ENCODE measurements at regions not wholly inside any gene's neighbourhood (a gene's known extent, or its start where the extent isn't known, plus 50 kb on each side); places are given as distances from the start of the nearest gene placed in this dataset.
"Not testable (repeated sequence)": the region's sequence is repeated elsewhere in the genome, so short reads cannot be mapped to it uniquely, and the experiment has no call there.

DNA sequence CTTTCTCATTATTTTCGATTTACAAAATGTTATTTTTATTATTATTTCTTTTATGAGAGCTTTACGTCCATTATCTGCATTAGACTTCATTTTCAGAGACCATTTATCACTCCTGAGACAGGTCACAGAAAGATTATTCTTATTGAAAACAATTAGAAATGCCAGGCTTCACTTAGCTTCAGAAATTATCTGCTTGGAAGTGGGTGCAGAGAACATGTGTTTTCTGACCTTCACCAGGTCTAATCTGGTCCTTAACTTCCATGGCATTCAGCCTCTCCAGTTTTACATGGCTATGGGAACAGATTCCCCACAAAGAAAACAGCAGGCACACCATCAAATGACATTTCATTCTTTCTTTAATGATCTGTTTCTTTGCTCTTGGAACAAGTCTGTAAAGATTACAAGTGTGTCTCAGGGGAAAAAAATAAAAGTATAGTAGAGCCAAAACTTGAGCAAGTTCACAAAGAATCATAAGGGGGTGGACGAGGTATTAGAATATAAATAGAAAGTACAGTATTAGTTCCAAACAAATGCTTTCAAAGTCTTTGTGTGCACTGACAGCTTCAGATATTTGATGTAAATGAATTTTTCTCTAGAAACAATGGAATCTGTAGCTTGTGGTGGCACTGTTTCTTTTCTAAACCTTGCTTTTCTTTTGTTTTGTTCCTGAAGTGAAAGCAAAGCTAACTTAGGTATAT, 294.2 kb upstream of the MEIS2 start:
- DNase-seq (ENCODE audit: low read depth): no peak
- TF ChIP-seq, protein P1, sequence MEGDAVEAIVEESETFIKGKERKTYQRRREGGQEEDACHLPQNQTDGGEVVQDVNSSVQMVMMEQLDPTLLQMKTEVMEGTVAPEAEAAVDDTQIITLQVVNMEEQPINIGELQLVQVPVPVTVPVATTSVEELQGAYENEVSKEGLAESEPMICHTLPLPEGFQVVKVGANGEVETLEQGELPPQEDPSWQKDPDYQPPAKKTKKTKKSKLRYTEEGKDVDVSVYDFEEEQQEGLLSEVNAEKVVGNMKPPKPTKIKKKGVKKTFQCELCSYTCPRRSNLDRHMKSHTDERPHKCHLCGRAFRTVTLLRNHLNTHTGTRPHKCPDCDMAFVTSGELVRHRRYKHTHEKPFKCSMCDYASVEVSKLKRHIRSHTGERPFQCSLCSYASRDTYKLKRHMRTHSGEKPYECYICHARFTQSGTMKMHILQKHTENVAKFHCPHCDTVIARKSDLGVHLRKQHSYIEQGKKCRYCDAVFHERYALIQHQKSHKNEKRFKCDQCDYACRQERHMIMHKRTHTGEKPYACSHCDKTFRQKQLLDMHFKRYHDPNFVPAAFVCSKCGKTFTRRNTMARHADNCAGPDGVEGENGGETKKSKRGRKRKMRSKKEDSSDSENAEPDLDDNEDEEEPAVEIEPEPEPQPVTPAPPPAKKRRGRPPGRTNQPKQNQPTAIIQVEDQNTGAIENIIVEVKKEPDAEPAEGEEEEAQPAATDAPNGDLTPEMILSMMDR (conservative IDR thresholded peaks at IDR 0.05; ENCODE audit: low read depth, low read length): no peak
- H3K4me3 ChIP-seq (ENCODE audit: low read length): no peak overlapping the region

DNA sequence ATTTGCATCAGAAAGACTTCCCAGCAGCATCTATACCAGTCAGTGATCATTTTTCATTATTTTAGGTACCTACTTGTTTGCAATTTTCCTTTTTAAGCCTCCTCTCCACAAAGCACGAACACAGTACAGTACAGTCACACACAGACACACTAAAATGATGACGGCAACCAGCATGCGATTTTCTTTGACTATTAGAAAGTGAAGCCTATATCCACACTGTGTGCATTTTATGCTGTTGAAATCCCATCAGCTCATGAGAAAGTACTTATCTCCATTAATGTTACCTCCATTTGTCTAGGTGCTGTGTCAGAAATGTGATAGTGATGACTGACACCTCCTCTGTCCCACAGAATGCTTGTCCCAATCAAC, 294.7 kb upstream of the MEIS2 start:
- DNase-seq (ENCODE audit: low read depth): no peak
- no peak overlapping the region for H3K4me3 ChIP-seq (ENCODE audit: low read length)
- TF ChIP-seq, protein P1 (conservative IDR thresholded peaks at IDR 0.05; ENCODE audit: low read depth, low read length): no peak

DNA sequence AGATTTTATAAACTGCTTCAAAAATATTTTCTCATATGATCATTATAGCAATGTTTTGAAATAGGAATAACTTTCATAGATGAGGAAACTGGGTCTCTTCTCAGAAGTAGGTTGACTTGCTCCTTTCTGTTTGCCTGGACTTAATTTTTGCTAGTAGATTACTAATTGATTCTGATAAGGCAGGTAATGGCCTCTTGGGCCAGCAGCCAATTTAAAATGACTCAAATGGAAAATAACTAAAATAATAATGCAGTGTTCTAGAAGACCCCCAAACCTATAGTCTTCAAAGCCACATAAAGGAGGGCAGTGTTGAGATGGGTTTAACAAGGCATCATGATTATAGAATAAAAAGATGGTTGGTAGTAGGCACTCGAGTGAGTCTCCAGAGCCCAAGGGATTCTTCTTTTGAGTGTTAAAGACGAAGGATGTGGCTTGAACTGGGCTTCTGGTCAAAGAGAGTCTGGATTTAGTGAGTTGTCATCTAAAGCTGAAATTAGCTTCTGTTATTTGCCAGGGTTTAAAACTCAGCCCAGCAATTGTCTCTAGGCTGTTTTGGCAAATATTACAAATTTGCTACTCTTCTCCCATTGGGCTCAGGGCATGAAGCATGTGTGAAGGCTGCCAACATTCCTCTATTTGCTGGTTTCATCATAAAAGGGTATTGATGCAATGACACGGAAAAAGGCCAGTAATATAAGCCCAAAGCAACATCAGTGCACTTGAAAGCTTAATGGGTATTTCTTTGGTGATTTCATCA, 297.1 kb upstream of the MEIS2 start:
- H3K4me3 ChIP-seq (ENCODE audit: low read length): no peak overlapping the region

DNA sequence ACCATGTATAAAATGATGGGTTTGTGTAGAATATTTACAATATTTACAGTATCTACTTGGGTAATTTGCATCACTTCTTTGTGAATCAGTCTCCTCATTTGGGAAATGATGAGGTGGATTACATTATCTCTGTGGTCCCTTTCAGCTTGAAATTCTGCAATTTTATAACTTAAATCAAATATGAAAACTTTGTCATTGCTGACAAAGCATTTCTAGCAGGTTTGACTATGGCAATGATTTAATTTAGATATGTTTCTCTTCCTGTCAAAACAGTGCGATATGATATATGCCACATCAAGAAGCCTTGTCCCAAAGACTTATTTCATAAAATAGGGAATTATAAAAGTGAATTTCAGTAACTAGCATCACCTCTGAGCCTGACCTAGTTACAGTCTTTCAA, 315.8 kb upstream of the MEIS2 start:
- no peak for DNase-seq (ENCODE audit: low read depth)
- TF ChIP-seq, protein P1 (conservative IDR thresholded peaks at IDR 0.05; ENCODE audit: low read depth, low read length): no peak
- no peak overlapping the region for H3K4me3 ChIP-seq (ENCODE audit: low read length)

More for the DNA sequence above, 297.1 kb upstream of the MEIS2 start:
- TF ChIP-seq, protein P1 (conservative IDR thresholded peaks at IDR 0.05; ENCODE audit: low read depth, low read length): no peak
- DNase-seq (ENCODE audit: low read depth): peak; percentile 18

DNA sequence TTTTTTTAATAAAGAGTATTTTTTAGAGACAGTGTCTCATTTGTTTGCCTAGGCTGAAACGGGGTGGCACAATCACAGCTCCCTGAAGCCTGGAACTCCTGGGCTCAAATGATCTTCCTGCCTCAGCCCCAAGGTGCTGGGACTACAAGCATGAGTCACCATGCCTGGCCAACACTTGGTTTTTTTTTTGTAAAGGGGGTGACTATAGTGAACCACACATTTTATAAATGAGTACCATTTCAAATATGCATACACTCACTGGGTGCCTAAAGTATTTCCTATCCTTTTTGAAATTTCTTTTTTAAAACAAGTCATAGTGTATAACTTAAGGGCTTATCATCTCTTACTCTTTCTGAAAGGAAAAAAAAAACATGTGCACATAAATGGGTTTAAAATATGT, 325.2 kb upstream of the MEIS2 start:
- TF ChIP-seq, protein P1 (conservative IDR thresholded peaks at IDR 0.05; ENCODE audit: low read depth, low read length): no peak
- DNase-seq (ENCODE audit: low read depth): peak; percentile 0
- no peak overlapping the region for H3K4me3 ChIP-seq (ENCODE audit: low read length)

DNA sequence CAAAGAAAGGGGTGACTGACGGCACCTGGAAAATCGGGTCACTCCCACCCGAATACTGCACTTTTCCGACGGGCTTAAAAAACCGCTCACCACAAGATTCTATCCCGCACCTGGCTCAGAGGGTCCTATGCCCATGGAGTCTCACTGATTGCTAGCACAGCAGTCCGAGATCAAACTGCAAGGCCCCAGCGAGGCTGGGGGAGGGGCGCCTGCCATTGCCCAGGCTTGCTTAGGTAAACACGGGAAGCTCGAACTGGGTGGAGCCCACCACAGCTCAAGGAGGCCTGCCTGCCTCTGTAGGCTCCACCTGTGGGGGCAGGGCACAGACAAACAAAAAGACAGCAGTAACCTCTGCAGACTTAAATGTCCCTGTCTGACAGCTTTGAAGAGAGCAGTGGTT, 327.0 kb upstream of the MEIS2 start:
- DNase-seq (ENCODE audit: low read depth); H3K4me3 ChIP-seq (ENCODE audit: low read length): not testable (repeated sequence)

DNA sequence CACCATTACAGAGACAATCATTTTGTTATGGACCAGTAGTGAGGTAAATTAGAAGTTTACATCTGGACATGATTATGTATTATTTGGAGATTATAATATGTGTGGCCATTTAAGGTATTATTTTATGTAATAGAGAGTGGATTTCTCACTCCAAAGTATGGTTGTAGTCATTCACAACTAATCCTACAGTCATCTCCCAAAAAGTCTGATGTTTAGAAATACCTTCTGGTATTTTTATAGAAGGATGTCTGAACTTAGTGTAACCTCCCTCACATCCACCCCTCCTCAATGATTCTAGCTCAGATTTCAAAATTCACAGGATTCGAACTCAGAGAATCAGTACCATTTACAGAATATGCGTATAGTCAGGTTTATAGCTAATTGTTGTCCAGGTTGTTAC, 346.6 kb upstream of the MEIS2 start:
- TF ChIP-seq, protein P1 (conservative IDR thresholded peaks at IDR 0.05; ENCODE audit: low read depth, low read length): no peak
- no peak for DNase-seq (ENCODE audit: low read depth)
- H3K4me3 ChIP-seq (ENCODE audit: low read length): no peak overlapping the region
